ENCODE measurements at regions not wholly inside any gene's neighbourhood (a gene's known extent, or its start where the extent isn't known, plus 50 kb on each side); places are given as distances from the start of the nearest gene placed in this dataset.

DNA sequence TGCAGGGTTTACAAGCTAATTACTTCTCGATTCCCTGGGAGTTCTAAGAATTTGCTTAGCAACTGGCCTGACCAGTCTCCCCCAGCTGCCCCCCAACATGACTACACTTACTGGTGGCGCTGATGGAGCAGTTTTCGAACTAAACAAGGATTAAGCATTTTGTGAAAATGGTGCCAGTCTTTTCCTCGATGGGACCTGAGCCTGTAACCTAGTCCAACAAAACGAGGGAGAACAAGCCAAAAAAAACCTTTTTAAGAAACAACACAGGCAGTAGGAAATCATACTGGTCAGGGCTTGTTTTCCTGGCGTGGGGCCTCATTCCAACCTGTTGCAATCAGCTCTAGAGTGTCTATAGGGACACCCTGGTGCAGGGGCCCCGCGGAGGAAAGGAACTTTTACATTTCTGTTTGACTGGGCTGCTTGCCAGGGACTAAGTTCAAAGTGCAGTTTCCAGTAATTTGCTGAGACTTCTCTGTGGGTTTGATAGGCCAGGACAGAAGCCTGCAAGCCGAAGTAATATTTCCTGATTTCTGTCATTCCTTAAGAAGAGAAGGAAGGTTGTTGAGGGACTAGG lies 158.7 kb downstream of the SPRY1 start:
- TF ChIP-seq HDGF (IDR thresholded peaks at IDR 0.05; ENCODE audit: borderline replicate concordance): no peak
- TF ChIP-seq ZNF384 (IDR thresholded peaks at IDR 0.05): no peak
- TF ChIP-seq SP1 (IDR thresholded peaks at IDR 0.05): no peak
- TF ChIP-seq FOXK2 (IDR thresholded peaks at IDR 0.05): no peak
- TF ChIP-seq NFRKB (IDR thresholded peaks at IDR 0.05): no peak
- no peak for TF ChIP-seq TARDBP (IDR thresholded peaks at IDR 0.05)
- no peak for TF ChIP-seq FOXA1 (IDR thresholded peaks at IDR 0.05)
